HepG2 (cell line): ENCODE measurements at regions not wholly inside any gene's neighbourhood (a gene's known extent, or its start where the extent isn't known, plus 50 kb on each side); places are given as distances from the start of the nearest gene placed in this dataset.

ENCODE experiments used
- CCDC6 ChIP-seq: sonication (generic); formaldehyde crosslinking; IDR thresholded peaks from 2 replicates; pipeline ENCODE4 v1.8.1; 2022; ENCODE audit warnings: mild to moderate bottlenecking, missing genetic modification reagents, moderate library complexity
- MAFK ChIP-seq, 2 experiments: IDR thresholded peaks in 1 of 2; conservative IDR thresholded peaks in 1 of 2; 2 replicates each; pipeline ENCODE4 v1.6.1; 2011; ENCODE audit warnings: improper control_type of control experiment in 2 of 2, low read length in 2 of 2
- MTA1 ChIP-seq: sonication (generic); formaldehyde crosslinking; IDR thresholded peaks from 2 replicates; pipeline ENCODE4 v1.4.0; 2020; ENCODE audit warnings: missing genetic modification reagents, mild to moderate bottlenecking, borderline replicate concordance
- MTF2 ChIP-seq: sonication (generic); formaldehyde crosslinking; IDR thresholded peaks from 2 replicates; pipeline ENCODE4 v1.5.0; 2020; ENCODE audit warnings: missing genetic modification reagents, borderline replicate concordance
- NCOA5 ChIP-seq: sonication (generic); formaldehyde crosslinking; IDR thresholded peaks from 2 replicates; pipeline ENCODE4 v1.4.0; 2020; ENCODE audit warnings: missing genetic modification reagents
- NFYC ChIP-seq: IDR thresholded peaks from 2 replicates; pipeline ENCODE4 v1.6.1; 2016; ENCODE audit warnings: missing genetic modification reagents, missing compliant biosample characterization
- RBAK ChIP-seq: sonication (generic); formaldehyde crosslinking; IDR thresholded peaks from 2 replicates; pipeline ENCODE4 v1.5.1; 2020; ENCODE audit warnings: mild to moderate bottlenecking, missing genetic modification reagents
- ZIK1 ChIP-seq: sonication (generic); formaldehyde crosslinking; IDR thresholded peaks from 2 replicates; pipeline ENCODE4 v1.5.0; 2020; ENCODE audit warnings: mild to moderate bottlenecking, low read depth, missing genetic modification reagents, borderline replicate concordance
- ZNF230 ChIP-seq: sonication (generic); formaldehyde crosslinking; IDR thresholded peaks from 2 replicates; pipeline ENCODE4 v1.4.0; 2020; ENCODE audit warnings: mild to moderate bottlenecking, missing genetic modification reagents
- ZNF441 ChIP-seq: sonication (generic); formaldehyde crosslinking; IDR thresholded peaks from 2 replicates; pipeline ENCODE4 v1.7.0; 2021; ENCODE audit warnings: missing genetic modification reagents, borderline replicate concordance
- ZNF547 ChIP-seq: sonication (generic); formaldehyde crosslinking; IDR thresholded peaks from 2 replicates; pipeline ENCODE4 v1.5.1; 2020; ENCODE audit warnings: mild to moderate bottlenecking, missing genetic modification reagents
- ZNF605 ChIP-seq: sonication (generic); formaldehyde crosslinking; IDR thresholded peaks from 2 replicates; pipeline ENCODE4 v1.8.0; 2022; ENCODE audit warnings: mild to moderate bottlenecking, missing genetic modification reagents
- TF ChIP-seq, protein P1 (sequence below): sonication (generic); formaldehyde crosslinking; IDR thresholded peaks from 2 replicates; pipeline ENCODE4 v1.4.0; 2020; ENCODE audit warnings: missing genetic modification reagents
- TF ChIP-seq, protein P2 (sequence below): sonication (generic); formaldehyde crosslinking; IDR thresholded peaks from 2 replicates; pipeline ENCODE4 v1.4.0; 2020; ENCODE audit warnings: mild to moderate bottlenecking, missing genetic modification reagents
- TF ChIP-seq, protein P3 (sequence below): sonication (generic); formaldehyde crosslinking; IDR thresholded peaks from 2 replicates; pipeline ENCODE4 v1.4.0; 2020; ENCODE audit warnings: missing genetic modification reagents
- TF ChIP-seq, protein P4 (sequence below): sonication (generic); formaldehyde crosslinking; IDR thresholded peaks from 2 replicates; pipeline ENCODE4 v1.8.0; 2023; ENCODE audit warnings: mild to moderate bottlenecking, missing genetic modification reagents

DNA sequence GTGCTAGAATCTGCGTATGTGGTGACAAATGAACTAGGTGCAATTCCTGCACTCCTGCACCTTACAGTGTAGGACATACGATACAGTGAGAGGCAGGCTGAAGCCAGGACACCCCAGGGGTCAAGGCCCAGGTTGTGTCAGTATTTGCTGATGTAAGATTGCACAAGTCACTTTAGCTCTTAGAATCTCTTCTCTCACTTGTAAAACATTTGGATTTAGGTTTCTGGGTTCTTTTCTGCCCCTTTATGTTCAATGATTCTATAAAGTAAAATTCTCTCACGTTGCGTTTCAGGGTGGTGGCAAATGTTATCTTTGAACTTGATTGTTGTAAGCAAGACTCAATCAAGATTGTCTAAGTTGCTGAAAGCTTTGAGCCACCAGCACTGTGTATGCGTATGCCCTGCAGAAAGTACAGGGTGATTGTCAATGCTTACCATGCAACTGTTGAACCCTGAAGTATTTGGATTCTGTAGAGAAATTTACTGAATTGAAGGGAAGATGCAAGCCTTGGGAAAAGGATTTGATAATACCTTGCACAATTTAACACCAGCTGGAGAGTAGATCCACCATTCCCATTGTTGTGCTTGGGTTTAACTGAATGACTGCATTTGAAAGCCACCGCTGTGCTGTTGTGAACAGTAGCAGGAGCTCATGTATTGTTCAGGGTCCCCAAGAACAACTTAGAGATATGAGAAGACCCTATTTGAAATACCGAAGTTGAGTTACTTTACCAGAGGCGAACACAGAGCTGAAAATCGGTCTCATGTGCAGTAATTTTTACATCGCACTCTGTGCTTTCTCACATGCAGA is 106.1 kb upstream of the CITED2 start (continued):
- TF ChIP-seq, protein P1, sequence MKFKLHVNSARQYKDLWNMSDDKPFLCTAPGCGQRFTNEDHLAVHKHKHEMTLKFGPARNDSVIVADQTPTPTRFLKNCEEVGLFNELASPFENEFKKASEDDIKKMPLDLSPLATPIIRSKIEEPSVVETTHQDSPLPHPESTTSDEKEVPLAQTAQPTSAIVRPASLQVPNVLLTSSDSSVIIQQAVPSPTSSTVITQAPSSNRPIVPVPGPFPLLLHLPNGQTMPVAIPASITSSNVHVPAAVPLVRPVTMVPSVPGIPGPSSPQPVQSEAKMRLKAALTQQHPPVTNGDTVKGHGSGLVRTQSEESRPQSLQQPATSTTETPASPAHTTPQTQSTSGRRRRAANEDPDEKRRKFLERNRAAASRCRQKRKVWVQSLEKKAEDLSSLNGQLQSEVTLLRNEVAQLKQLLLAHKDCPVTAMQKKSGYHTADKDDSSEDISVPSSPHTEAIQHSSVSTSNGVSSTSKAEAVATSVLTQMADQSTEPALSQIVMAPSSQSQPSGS (CRISPR knock-in tag) = peak; percentile 95; the same call in 1 of the 2 replicates
- TF ChIP-seq NFYC (CRISPR knock-in tag) = no peak
- peak; percentile 66 to 88 for TF ChIP-seq MAFK (conservative IDR thresholded peaks at IDR 0.05 in 1 of 2, IDR thresholded peaks at IDR 0.05 in 1 of 2; ENCODE audit: low read length in 2 of 2)
- TF ChIP-seq ZNF547 = no peak
- no peak for TF ChIP-seq NCOA5 (CRISPR knock-in tag)
- TF ChIP-seq, protein P2, sequence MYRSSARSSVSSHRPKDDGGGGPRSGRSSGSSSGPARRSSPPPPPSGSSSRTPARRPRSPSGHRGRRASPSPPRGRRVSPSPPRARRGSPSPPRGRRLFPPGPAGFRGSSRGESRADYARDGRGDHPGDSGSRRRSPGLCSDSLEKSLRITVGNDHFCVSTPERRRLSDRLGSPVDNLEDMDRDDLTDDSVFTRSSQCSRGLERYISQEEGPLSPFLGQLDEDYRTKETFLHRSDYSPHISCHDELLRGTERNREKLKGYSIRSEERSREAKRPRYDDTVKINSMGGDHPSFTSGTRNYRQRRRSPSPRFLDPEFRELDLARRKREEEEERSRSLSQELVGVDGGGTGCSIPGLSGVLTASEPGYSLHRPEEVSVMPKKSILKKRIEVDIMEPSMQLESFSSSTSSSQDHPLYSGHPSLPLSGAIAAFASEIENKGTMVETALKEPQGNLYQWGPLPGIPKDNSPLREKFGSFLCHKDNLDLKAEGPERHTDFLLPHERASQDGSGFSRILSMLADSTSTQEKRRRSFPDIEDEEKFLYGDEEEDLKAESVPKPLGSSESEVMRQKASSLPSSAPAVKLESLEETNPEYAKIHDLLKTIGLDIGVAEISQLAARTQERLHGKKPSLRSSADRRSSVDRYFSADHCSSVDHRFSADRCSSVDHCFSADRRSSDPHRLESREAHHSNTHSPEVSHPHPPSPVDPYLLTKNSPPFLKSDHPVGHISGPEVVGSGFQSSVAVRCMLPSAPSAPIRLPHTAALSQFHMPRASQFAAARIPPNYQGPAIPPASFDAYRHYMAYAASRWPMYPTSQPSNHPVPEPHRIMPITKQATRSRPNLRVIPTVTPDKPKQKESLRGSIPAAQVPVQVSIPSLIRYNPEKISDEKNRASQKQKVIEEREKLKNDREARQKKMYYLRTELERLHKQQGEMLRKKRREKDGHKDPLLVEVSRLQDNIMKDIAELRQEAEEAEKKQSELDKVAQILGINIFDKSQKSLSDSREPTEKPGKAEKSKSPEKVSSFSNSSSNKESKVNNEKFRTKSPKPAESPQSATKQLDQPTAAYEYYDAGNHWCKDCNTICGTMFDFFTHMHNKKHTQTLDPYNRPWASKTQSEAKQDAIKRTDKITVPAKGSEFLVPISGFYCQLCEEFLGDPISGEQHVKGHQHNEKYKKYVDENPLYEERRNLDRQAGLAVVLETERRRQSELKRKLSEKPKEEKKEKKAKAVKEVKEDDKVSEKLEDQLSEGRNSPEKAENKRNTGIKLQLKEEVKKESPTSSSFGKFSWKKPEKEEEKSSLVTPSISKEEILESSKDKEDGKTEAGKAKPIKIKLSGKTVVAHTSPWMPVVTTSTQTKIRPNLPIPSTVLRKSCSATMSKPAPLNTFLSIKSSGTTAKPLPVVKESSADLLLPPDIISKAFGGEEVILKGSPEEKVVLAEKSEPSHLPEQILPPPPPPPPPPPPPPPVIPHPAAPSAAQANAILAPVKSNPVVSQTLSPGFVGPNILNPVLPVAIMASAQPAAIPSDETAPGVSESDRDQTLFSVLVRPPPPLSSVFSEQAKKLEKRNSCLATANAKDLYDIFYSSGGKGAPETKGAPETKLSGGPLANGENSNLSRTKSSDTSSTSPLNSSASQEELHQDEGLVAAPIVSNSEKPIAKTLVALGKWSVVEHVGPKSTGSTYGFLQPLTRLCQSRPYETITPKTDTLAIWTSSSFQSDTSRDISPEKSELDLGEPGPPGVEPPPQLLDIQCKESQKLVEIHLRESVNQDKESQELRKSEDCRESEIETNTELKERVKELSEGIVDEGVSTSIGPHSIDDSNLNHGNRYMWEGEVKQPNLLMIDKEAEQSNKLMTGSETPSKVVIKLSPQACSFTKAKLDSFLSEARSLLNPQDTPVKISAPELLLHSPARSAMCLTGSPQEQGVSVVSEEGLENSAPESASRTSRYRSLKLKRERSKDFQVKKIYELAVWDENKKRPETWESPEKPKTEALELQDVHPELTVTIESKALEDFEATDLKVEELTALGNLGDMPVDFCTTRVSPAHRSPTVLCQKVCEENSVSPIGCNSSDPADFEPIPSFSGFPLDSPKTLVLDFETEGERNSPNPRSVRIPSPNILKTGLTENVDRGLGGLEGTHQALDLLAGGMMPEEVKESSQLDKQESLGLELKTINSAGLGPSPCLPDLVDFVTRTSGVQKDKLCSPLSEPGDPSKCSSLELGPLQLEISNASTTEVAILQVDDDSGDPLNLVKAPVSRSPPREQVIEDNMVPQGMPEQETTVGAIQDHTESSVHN = no peak
- TF ChIP-seq ZIK1 (CRISPR knock-in tag) = no peak
- 0 out of 2 replicates have a peak, but pooled peaks have one; percentile 22 for TF ChIP-seq RBAK (CRISPR knock-in tag)
- peak; percentile 28; the same call in 1 of the 2 replicates for TF ChIP-seq CCDC6 (CRISPR knock-in tag)
- TF ChIP-seq ZNF441 = no peak
- TF ChIP-seq, protein P3, sequence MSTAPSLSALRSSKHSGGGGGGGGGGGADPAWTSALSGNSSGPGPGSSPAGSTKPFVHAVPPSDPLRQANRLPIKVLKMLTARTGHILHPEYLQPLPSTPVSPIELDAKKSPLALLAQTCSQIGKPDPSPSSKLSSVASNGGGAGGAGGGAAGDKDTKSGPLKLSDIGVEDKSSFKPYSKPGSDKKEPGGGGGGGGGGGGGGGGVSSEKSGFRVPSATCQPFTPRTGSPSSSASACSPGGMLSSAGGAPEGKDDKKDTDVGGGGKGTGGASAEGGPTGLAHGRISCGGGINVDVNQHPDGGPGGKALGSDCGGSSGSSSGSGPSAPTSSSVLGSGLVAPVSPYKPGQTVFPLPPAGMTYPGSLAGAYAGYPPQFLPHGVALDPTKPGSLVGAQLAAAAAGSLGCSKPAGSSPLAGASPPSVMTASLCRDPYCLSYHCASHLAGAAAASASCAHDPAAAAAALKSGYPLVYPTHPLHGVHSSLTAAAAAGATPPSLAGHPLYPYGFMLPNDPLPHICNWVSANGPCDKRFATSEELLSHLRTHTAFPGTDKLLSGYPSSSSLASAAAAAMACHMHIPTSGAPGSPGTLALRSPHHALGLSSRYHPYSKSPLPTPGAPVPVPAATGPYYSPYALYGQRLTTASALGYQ = peak; percentile 84
- TF ChIP-seq, protein P4, sequence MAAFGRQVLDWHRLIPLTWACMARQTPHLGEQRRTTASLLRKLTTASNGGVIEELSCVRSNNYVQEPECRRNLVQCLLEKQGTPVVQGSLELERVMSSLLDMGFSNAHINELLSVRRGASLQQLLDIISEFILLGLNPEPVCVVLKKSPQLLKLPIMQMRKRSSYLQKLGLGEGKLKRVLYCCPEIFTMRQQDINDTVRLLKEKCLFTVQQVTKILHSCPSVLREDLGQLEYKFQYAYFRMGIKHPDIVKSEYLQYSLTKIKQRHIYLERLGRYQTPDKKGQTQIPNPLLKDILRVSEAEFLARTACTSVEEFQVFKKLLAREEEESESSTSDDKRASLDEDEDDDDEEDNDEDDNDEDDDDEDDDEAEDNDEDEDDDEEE (CRISPR knock-in tag) = peak; percentile 22; the same call in 1 of the 2 replicates
- no peak for TF ChIP-seq MTA1 (CRISPR knock-in tag)
- TF ChIP-seq ZNF230 (CRISPR knock-in tag) = no peak
- no peak for TF ChIP-seq MTF2 (CRISPR knock-in tag)
- TF ChIP-seq ZNF605 (CRISPR knock-in tag) = peak; percentile 76
